Stomach (tissue), 4 donors: ENCODE measurements at regions not wholly inside any gene's neighbourhood (a gene's known extent, or its start where the extent isn't known, plus 50 kb on each side); places are given as distances from the start of the nearest gene placed in this dataset.

Experiments
- EP300 ChIP-seq: sonication (generic); formaldehyde crosslinking; IDR thresholded peaks from one replicate; pipeline ENCODE4 v1.6.1; 2017; ENCODE audit warnings: antibody characterized with exemption
- POLR2A ChIP-seq, 4 donors: fragments of 450-650 bp; IDR thresholded peaks; one replicate each; pipeline ENCODE4 v1.6.1; 2016; ENCODE audit warnings: antibody characterized with exemption in 4 of 4, control low read depth in 2 of 4, mild to moderate bottlenecking in 1 of 4, moderate library complexity in 1 of 4
- POLR2AphosphoS5 ChIP-seq, 3 donors: sonication (generic); formaldehyde crosslinking; IDR thresholded peaks; one replicate each; pipeline ENCODE4 v1.6.1; 2016; ENCODE audit warnings: antibody characterized with exemption in 3 of 3
- TF ChIP-seq, protein P1 (sequence below), 7 experiments: fragments of 450-650 bp in 4 of 7; fragments of 200-600 bp in 3 of 7; sonication (generic) in 3 of 7; IDR thresholded peaks; one replicate each; pipeline ENCODE4 v1.5.1; 2016 to 2019; ENCODE audit warnings: antibody characterized with exemption in 7 of 7, control low read depth in 2 of 7, mild to moderate bottlenecking in 1 of 7

DNA sequence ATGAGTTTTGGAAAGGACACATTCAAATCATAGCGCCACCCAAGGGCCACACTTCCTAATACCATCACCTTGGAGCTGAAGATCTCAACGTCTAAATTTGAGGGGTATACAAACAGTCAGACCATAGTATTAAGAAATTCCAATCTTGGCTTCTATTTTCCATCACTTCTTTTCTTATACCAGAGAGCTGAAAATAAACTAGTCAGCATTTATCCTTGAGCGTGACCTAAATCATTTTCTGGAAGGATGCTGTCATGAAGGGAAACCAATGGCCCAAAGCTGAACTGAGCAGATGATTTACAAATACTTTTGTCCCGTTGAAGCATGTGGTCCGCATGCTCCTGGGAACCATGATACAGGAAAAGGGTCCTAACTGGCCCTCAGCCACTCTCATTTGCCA lies 921.9 kb downstream of the CCSER2 start:
- TF ChIP-seq, protein P1, sequence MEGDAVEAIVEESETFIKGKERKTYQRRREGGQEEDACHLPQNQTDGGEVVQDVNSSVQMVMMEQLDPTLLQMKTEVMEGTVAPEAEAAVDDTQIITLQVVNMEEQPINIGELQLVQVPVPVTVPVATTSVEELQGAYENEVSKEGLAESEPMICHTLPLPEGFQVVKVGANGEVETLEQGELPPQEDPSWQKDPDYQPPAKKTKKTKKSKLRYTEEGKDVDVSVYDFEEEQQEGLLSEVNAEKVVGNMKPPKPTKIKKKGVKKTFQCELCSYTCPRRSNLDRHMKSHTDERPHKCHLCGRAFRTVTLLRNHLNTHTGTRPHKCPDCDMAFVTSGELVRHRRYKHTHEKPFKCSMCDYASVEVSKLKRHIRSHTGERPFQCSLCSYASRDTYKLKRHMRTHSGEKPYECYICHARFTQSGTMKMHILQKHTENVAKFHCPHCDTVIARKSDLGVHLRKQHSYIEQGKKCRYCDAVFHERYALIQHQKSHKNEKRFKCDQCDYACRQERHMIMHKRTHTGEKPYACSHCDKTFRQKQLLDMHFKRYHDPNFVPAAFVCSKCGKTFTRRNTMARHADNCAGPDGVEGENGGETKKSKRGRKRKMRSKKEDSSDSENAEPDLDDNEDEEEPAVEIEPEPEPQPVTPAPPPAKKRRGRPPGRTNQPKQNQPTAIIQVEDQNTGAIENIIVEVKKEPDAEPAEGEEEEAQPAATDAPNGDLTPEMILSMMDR (IDR thresholded peaks at IDR 0.05) = no peak
- TF ChIP-seq POLR2AphosphoS5 (IDR thresholded peaks at IDR 0.05) = no peak
- TF ChIP-seq POLR2A (IDR thresholded peaks at IDR 0.05) = no peak
- TF ChIP-seq EP300 = no peak
